GM12878 (cell line): ENCODE measurements at regions not wholly inside any gene's neighbourhood (a gene's known extent, or its start where the extent isn't known, plus 50 kb on each side); places are given as distances from the start of the nearest gene placed in this dataset.
A peak's percentile ranks its signal among the peaks of the same experiment; 100 is the strongest.

Source experiments
- ATAC-seq: fragments of 200-7000 bp; cut with Tn5 transposase; 3 replicates; pipeline ENCODE4 v1.9.1; 2020; ENCODE audit warnings: mild to moderate bottlenecking, moderate library complexity
- BruUV-seq: library from RNA; stranded (reverse); fragments of 400-500 nt; replicated peaks from 2 replicates; lab custom pipeline; 2021; lab: Mats Ljungman, UMichigan
- CTCF ChIA-PET: fragments of 300-600 bp; sonication (Branson Sonifier 250); formaldehyde crosslinking; extraction: SDS; loops from one replicate; lab custom pipeline; 2021; ENCODE audit warnings: inconsistent platforms; lab: Yijun Ruan, JAX
- POLR2A ChIA-PET: fragments of 350-600 bp; formaldehyde crosslinking; extraction: SDS; loops from one replicate; lab custom pipeline; 2021; ENCODE audit warnings: inconsistent platforms; lab: Charles Lee
- RAD21 ChIA-PET: fragments of 300-600 bp; sonication (Branson Sonifier 250); formaldehyde crosslinking; loops from one replicate; lab custom pipeline; 2023; ENCODE audit warnings: antibody characterized with exemption; ENCODE audit not compliant: unreplicated experiment; lab: Charles Lee
- SMC1A ChIA-PET: fragments of 300-600 bp; sonication (Branson Sonifier 250); formaldehyde crosslinking; loops from one replicate; lab custom pipeline; 2023; ENCODE audit not compliant: unreplicated experiment, uncharacterized antibody; lab: Charles Lee
- DNase-seq: peaks from one replicate; pipeline ENCODE4 v3.0.0-alpha.2; 2011; ENCODE audit warnings: low read depth, low spot score
- FAIRE-seq: peaks from 3 replicates; lab custom pipeline; 2011; peaks lifted over from hg19 to GRCh38; lab: Jason Lieb, UNC
- H2AFZ ChIP-seq: 2 replicates; pipeline ENCODE4 v1.6.0; 2011; ENCODE audit warnings: low read depth, low read length, control low read depth; ENCODE audit not compliant: control insufficient read depth
- H3K27ac ChIP-seq: 2 replicates; pipeline ENCODE4 v1.5.1; 2011; ENCODE audit warnings: control low read depth; ENCODE audit not compliant: control insufficient read depth, insufficient read depth
- H3K27me3 ChIP-seq, 2 experiments: replicated peaks in 1 of 2; 2 replicates each; pipeline versions ENCODE4 v1.6.0 to v1.6.1; 2011; ENCODE audit warnings: low read length in 1 of 2; ENCODE audit not compliant: control insufficient read depth in 2 of 2, insufficient read depth in 2 of 2
- H3K36me3 ChIP-seq, 2 experiments: 2 replicates each; pipeline ENCODE4 v1.5.1; 2011; ENCODE audit warnings: low read length in 1 of 2; ENCODE audit not compliant: control insufficient read depth in 2 of 2, insufficient read depth in 2 of 2
- H3K4me1 ChIP-seq: 2 replicates; pipeline ENCODE4 v1.6.1; 2011; ENCODE audit warnings: mild to moderate bottlenecking, low read length, moderate library complexity, mixed read lengths; ENCODE audit not compliant: control insufficient read depth, insufficient read depth
- H3K4me2 ChIP-seq: 2 replicates; pipeline ENCODE4 v1.6.0; 2011; ENCODE audit warnings: control low read depth; ENCODE audit not compliant: control insufficient read depth, insufficient read depth
- H3K4me3 ChIP-seq: fragments of 200-600 bp; sonication (generic); 2 replicates; pipeline ENCODE4 v1.5.1; 2016
- H3K79me2 ChIP-seq: 2 replicates; pipeline ENCODE4 v1.6.0; 2011; ENCODE audit warnings: low read length; ENCODE audit not compliant: control insufficient read depth, insufficient read depth
- H3K9ac ChIP-seq: 2 replicates; pipeline ENCODE4 v1.8.0; 2011; ENCODE audit warnings: low read length, control low read depth, mixed read lengths; ENCODE audit not compliant: control insufficient read depth, insufficient read depth
- H3K9me3 ChIP-seq: replicated peaks from 3 replicates; pipeline ENCODE4 v1.5.1; 2011; ENCODE audit warnings: mild to moderate bottlenecking, low read length; ENCODE audit not compliant: control insufficient read depth, insufficient read depth
- H4K20me1 ChIP-seq: 2 replicates; pipeline ENCODE4 v1.6.0; 2011; ENCODE audit not compliant: control insufficient read depth, insufficient read depth
- BCL11A ChIP-seq: IDR thresholded peaks from 2 replicates; pipeline ENCODE4 v1.6.1; 2011; ENCODE audit warnings: low read depth, low read length
- CHD1 ChIP-seq: IDR thresholded peaks from 2 replicates; pipeline ENCODE4 v1.6.1; 2012; ENCODE audit warnings: low read depth, low read length, improper control_type of control experiment
- IKZF2 ChIP-seq, 2 experiments: fragments of 450-650 bp; IDR thresholded peaks; 2 replicates each; pipeline ENCODE4 v1.6.1; 2017; ENCODE audit warnings: mild to moderate bottlenecking in 2 of 2, moderate library complexity in 2 of 2
- KDM1A ChIP-seq: fragments of 200-600 bp; sonication (generic); IDR thresholded peaks from 2 replicates; pipeline ENCODE4 v1.6.1; 2016; ENCODE audit warnings: borderline replicate concordance
- NFXL1 ChIP-seq: fragments of 450-650 bp; IDR thresholded peaks from 2 replicates; pipeline ENCODE4 v1.6.1; 2017; ENCODE audit warnings: antibody characterized with exemption, mild to moderate bottlenecking, borderline replicate concordance
- NR2F1 ChIP-seq: fragments of 450-650 bp; conservative IDR thresholded peaks from 2 replicates; pipeline ENCODE4 v1.6.1; 2017; ENCODE audit warnings: mild to moderate bottlenecking
- RAD21 ChIP-seq: IDR thresholded peaks from 2 replicates; pipeline ENCODE4 v1.6.1; 2011; ENCODE audit warnings: mild to moderate bottlenecking, low read depth, low read length, moderate library complexity; ENCODE audit not compliant: insufficient read depth
- RB1 ChIP-seq: fragments of 450-650 bp; formaldehyde crosslinking; IDR thresholded peaks from 2 replicates; pipeline ENCODE4 v1.6.1; 2017; ENCODE audit warnings: mild to moderate bottlenecking, borderline replicate concordance
- RELA ChIP-seq: fragments of 450-650 bp; IDR thresholded peaks from 2 replicates; pipeline ENCODE4 v1.8.0; 2014; ENCODE audit warnings: borderline replicate concordance; ENCODE audit not compliant: partially characterized antibody
- RUNX3 ChIP-seq: IDR thresholded peaks from 2 replicates; pipeline ENCODE4 v1.6.1; 2012; ENCODE audit warnings: low read length, inconsistent platforms
- SMAD5 ChIP-seq: IDR thresholded peaks from 2 replicates; pipeline ENCODE4 v1.6.1; 2016; ENCODE audit warnings: antibody characterized with exemption, low read depth
- SPI1 ChIP-seq: IDR thresholded peaks from 2 replicates; pipeline ENCODE4 v1.6.1; 2011; ENCODE audit warnings: low read depth, mild to moderate bottlenecking, low read length, moderate library complexity, borderline replicate concordance; ENCODE audit not compliant: insufficient read depth
- SUPT20H ChIP-seq: IDR thresholded peaks from 2 replicates; pipeline ENCODE4 v1.6.1; 2011; ENCODE audit warnings: low read depth, mild to moderate bottlenecking, low read length, moderate library complexity, borderline replicate concordance; ENCODE audit not compliant: control insufficient read depth
- ZNF384 ChIP-seq: IDR thresholded peaks from 2 replicates; pipeline ENCODE4 v1.6.1; 2012; ENCODE audit warnings: low read depth, mild to moderate bottlenecking, low read length, improper control_type of control experiment, borderline replicate concordance
- WGBS: methylation state at CpG from one replicate; pipeline ENCODE4 v1.1.6; 2016; ENCODE audit warnings: low lambda C conversion rate; ENCODE audit not compliant: insufficient replicate concordance, insufficient coverage; ENCODE audit errors: missing lambda C conversion rate; 5-methylcytosine and 5-hydroxymethylcytosine counted together
- in situ Hi-C: fragments of 300-500 bp; cut with MboI; formaldehyde crosslinking; loops from 9 replicates; pipeline ENCODE4 v1.14.3; 2018; ENCODE audit warnings: mixed read lengths
- intact Hi-C: fragments of 100-400 bp; cut with micrococcal nuclease; formaldehyde crosslinking; loops from one replicate; pipeline ENCODE4 v1.14.2; 2022; ENCODE audit not compliant: unreplicated experiment
- TF ChIP-seq, protein P1 (sequence below): fragments of 450-650 bp; formaldehyde crosslinking; IDR thresholded peaks from 2 replicates; pipeline ENCODE4 v1.5.0; 2022; ENCODE audit warnings: mild to moderate bottlenecking, missing genetic modification characterization
- TF ChIP-seq, protein P2 (sequence below): IDR thresholded peaks from 2 replicates; pipeline ENCODE4 v1.6.1; 2012; ENCODE audit warnings: low read depth, low read length, improper control_type of control experiment

DNA sequence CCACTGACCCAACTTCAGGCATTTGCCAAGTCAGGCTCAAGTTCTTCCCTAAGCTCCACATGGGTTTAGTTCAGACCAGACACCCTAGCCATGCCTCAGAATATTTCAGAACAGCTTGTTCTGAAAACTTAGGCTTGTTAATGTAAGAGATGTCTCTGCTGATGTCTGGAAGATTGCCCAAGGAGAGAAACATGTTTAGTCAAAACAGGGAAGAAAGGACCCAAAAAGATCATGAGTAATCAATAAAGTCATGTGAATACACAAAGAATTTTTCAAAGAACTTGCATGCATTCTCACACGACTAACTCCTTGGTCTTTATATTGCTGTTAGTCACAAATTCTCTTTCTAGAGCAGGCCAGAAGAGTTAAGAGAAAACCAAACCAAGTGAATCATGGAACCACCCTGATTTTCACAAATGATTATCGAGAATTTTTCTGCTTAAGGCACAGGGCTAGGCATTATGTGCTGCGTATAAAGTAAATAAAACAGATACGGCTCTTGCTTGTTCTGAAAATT lies 158.1 kb upstream of the HMHB1 start (continued):
- TF ChIP-seq, protein P1, sequence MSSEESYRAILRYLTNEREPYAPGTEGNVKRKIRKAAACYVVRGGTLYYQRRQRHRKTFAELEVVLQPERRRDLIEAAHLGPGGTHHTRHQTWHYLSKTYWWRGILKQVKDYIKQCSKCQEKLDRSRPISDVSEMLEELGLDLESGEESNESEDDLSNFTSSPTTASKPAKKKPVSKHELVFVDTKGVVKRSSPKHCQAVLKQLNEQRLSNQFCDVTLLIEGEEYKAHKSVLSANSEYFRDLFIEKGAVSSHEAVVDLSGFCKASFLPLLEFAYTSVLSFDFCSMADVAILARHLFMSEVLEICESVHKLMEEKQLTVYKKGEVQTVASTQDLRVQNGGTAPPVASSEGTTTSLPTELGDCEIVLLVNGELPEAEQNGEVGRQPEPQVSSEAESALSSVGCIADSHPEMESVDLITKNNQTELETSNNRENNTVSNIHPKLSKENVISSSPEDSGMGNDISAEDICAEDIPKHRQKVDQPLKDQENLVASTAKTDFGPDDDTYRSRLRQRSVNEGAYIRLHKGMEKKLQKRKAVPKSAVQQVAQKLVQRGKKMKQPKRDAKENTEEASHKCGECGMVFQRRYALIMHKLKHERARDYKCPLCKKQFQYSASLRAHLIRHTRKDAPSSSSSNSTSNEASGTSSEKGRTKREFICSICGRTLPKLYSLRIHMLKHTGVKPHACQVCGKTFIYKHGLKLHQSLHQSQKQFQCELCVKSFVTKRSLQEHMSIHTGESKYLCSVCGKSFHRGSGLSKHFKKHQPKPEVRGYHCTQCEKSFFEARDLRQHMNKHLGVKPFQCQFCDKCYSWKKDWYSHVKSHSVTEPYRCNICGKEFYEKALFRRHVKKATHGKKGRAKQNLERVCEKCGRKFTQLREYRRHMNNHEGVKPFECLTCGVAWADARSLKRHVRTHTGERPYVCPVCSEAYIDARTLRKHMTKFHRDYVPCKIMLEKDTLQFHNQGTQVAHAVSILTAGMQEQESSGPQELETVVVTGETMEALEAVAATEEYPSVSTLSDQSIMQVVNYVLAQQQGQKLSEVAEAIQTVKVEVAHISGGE = no peak
- TF ChIP-seq, protein P2, sequence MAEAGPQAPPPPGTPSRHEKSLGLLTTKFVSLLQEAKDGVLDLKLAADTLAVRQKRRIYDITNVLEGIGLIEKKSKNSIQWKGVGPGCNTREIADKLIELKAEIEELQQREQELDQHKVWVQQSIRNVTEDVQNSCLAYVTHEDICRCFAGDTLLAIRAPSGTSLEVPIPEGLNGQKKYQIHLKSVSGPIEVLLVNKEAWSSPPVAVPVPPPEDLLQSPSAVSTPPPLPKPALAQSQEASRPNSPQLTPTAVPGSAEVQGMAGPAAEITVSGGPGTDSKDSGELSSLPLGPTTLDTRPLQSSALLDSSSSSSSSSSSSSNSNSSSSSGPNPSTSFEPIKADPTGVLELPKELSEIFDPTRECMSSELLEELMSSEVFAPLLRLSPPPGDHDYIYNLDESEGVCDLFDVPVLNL = no peak
- TF ChIP-seq CHD1 = no peak
- no peak for TF ChIP-seq RAD21
- no peak for TF ChIP-seq NFXL1
- no peak for TF ChIP-seq SMAD5
- TF ChIP-seq RB1 = no peak
- TF ChIP-seq, all 136 proteins: peak for 0

DNA sequence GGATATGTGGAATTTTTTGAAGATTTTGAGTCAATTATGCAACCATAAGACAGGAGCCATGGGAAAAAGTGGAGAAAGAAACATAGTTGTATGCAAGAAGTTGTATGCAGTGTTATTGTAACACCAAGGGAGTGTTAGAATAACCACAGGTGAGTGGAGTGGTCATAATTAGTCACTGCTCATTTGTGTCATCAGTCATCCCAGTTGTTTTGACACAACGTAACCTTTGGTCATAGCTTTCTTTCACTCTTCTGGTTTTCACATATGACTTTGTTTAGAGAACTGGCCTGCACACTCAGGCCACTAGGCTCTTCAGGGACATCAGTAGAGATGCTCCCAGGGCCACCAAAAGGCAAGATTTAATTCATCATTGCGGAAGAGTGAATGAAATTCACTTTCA lies 158.7 kb upstream of the HMHB1 start:
- Histone ChIP-seq H2AFZ (no peak overlapping the region), H3K36me3 (no peaks in the 10 kb centered on the region), H3K4me1 (peaks cover 4% of the 10 kb centered on the region; the same call in 1 of the 2 replicates), H3K27ac (no peak overlapping the region), H3K9me3 (no peaks in the 10 kb centered on the region; the same call in 2 of the 3 replicates), H3K4me3 (no peak overlapping the region), H3K9ac (no peak overlapping the region), H3K79me2 (no peaks in the 10 kb centered on the region), H3K4me2 (no peak overlapping the region), H4K20me1 (no peaks in the 10 kb centered on the region), H3K27me3 (no peaks in the 10 kb centered on the region)
- ChIA-PET RAD21 (interaction anchor here (0.8 to 1.0 kb wide), 4 partner anchors 9 to 153 kb away, joined by 3 read pairs; no protein-coding TSS in a partner anchor), CTCF (interaction anchor here (0.8 to 1.6 kb wide), 3 partner anchors 10 to 171 kb away, joined by 3 to 4 read pairs (median 3); no protein-coding TSS in a partner anchor), SMC1A (interaction anchor here (0.6 to 8.2 kb wide), 8 partner anchors 16 to 217 kb away, joined by 3 to 55 read pairs (median 4); no protein-coding TSS in a partner anchor), POLR2A (no interaction called here)
- no TSS peak for BruUV-seq
- in situ Hi-C loops = no loop called here
- DNase-seq (peak; percentile 19), FAIRE-seq (no peak), ATAC-seq (peak; percentile 90)
- 65% methylated on average over 2 of the region's 2 CpGs for WGBS
- intact Hi-C loops = no loop called here
- peak; percentile 38 to 75; a peak in 3 of 4 replicates for TF ChIP-seq IKZF2 (IDR thresholded peaks at IDR 0.05)
- no peak for TF ChIP-seq ZNF384
- no peak for TF ChIP-seq KDM1A
- peak; percentile 63; the same call in 1 of the 2 replicates for TF ChIP-seq BCL11A
- TF ChIP-seq NR2F1 = peak; percentile 45; the same call in 1 of the 2 replicates
- TF ChIP-seq SPI1 = no peak
- TF ChIP-seq RUNX3 = peak; percentile 37; the same call in 1 of the 2 replicates
- no peak for TF ChIP-seq RELA
- TF ChIP-seq SUPT20H = no peak
